PC-9 (cell line): ENCODE measurements at regions not wholly inside any gene's neighbourhood (a gene's known extent, or its start where the extent isn't known, plus 50 kb on each side); places are given as distances from the start of the nearest gene placed in this dataset.

ENCODE experiments used
- BruUV-seq: library from RNA; stranded (reverse); fragments of 400-500 nt; replicated peaks from 2 replicates; lab custom pipeline; 2021; lab: Mats Ljungman, UMichigan
- CTCF ChIA-PET: fragments of 300-600 bp; sonication (Branson Sonifier 250); formaldehyde crosslinking; loops from one replicate; lab custom pipeline; 2022; ENCODE audit warnings: antibody characterized with exemption; lab: Charles Lee
- POLR2A ChIA-PET: fragments of 300-600 bp; sonication (Branson Sonifier 250); formaldehyde crosslinking; loops from one replicate; lab custom pipeline; 2022; ENCODE audit warnings: antibody characterized with exemption; ENCODE audit not compliant: unreplicated experiment; lab: Charles Lee
- DNase-seq, 2 experiments: peaks; one replicate each; pipeline versions ENCODE4 v3.0.0 to v3.0.0-alpha.2; 2015 to 2022; ENCODE audit warnings: mixed read lengths in 1 of 2
- H2AFZ ChIP-seq: fragments of 200-600 bp; sonication (generic); 2 replicates; pipeline ENCODE4 v1.8.1; 2017; ENCODE audit warnings: antibody characterized with exemption
- H3F3A ChIP-seq: fragments of 200-600 bp; sonication (generic); 2 replicates; pipeline ENCODE4 v1.8.1; 2017; ENCODE audit warnings: antibody characterized with exemption, mild to moderate bottlenecking, low read depth; ENCODE audit not compliant: insufficient read depth
- H3K27ac ChIP-seq: fragments of 200-600 bp; sonication (generic); 2 replicates; pipeline ENCODE4 v1.6.1; 2016; ENCODE audit warnings: mixed run types
- H3K27me3 ChIP-seq: fragments of 200-600 bp; sonication (generic); 2 replicates; pipeline ENCODE4 v1.6.1; 2016; ENCODE audit warnings: low read depth, mixed run types; ENCODE audit not compliant: insufficient read depth
- H3K36me3 ChIP-seq: fragments of 200-600 bp; sonication (generic); 2 replicates; pipeline ENCODE4 v1.6.1; 2016; ENCODE audit warnings: low read depth, mixed run types
- H3K4me1 ChIP-seq: fragments of 200-600 bp; sonication (generic); replicated peaks from 2 replicates; pipeline ENCODE4 v1.6.1; 2016; ENCODE audit warnings: mixed run types; ENCODE audit not compliant: insufficient read depth
- H3K4me2 ChIP-seq: fragments of 200-600 bp; sonication (generic); 2 replicates; pipeline ENCODE4 v1.6.1; 2017; ENCODE audit warnings: mixed run types
- H3K4me3 ChIP-seq: fragments of 200-600 bp; sonication (generic); 2 replicates; pipeline ENCODE4 v1.6.1; 2016; ENCODE audit warnings: mixed run types
- H3K79me2 ChIP-seq: fragments of 200-600 bp; sonication (generic); 2 replicates; pipeline ENCODE4 v1.6.1; 2017; ENCODE audit warnings: low read depth, mixed run types
- H3K9me2 ChIP-seq: fragments of 200-600 bp; sonication (generic); 2 replicates; pipeline ENCODE4 v1.8.1; 2017; ENCODE audit warnings: mild to moderate bottlenecking; ENCODE audit not compliant: insufficient read depth
- H3K9me3 ChIP-seq: fragments of 200-600 bp; sonication (generic); 2 replicates; pipeline ENCODE4 v1.8.1; 2016; ENCODE audit warnings: low read depth; ENCODE audit not compliant: insufficient read depth
- H4K20me1 ChIP-seq: fragments of 200-600 bp; sonication (generic); 2 replicates; pipeline ENCODE4 v1.8.1; 2017; ENCODE audit not compliant: insufficient read depth
- EZH2 ChIP-seq: fragments of 200-600 bp; sonication (generic); IDR thresholded peaks from 2 replicates; pipeline ENCODE4 v1.8.0; 2017; ENCODE audit warnings: antibody characterized with exemption, low read depth
- intact Hi-C: fragments of 100-400 bp; cut with micrococcal nuclease; formaldehyde crosslinking; loops from one replicate; pipeline ENCODE4 v1.10.0; 2022; ENCODE audit not compliant: unreplicated experiment
- TF ChIP-seq, protein P1 (sequence below): fragments of 200-600 bp; sonication (generic); conservative IDR thresholded peaks from 2 replicates; pipeline ENCODE4 v1.6.1; 2017; ENCODE audit warnings: mixed run types, antibody characterized with exemption, mild to moderate bottlenecking, moderate library complexity

GRCh38 chr3:181066143-181067087 is 76.9 kb upstream of the DNAJC19 start:
- Histone ChIP-seq H3K4me1 (no peaks in the 10 kb centered on the region), H3K27ac (no peak overlapping the region), H3K9me3 (no peaks in the 10 kb centered on the region), H2AFZ (no peak overlapping the region), H3K4me3 (no peak overlapping the region), H3F3A (no peaks in the 10 kb centered on the region), H3K9me2 (no peaks in the 10 kb centered on the region), H3K27me3 (no peaks in the 10 kb centered on the region), H3K36me3 (no peaks in the 10 kb centered on the region), H3K4me2 (no peak overlapping the region), H4K20me1 (no peaks in the 10 kb centered on the region), H3K79me2 (no peaks in the 10 kb centered on the region)
- intact Hi-C loops: no loop called here
- no TSS peak for BruUV-seq
- no peak for DNase-seq
- ChIA-PET POLR2A (no interaction called here), CTCF (no interaction called here)
- TF ChIP-seq, protein P1, sequence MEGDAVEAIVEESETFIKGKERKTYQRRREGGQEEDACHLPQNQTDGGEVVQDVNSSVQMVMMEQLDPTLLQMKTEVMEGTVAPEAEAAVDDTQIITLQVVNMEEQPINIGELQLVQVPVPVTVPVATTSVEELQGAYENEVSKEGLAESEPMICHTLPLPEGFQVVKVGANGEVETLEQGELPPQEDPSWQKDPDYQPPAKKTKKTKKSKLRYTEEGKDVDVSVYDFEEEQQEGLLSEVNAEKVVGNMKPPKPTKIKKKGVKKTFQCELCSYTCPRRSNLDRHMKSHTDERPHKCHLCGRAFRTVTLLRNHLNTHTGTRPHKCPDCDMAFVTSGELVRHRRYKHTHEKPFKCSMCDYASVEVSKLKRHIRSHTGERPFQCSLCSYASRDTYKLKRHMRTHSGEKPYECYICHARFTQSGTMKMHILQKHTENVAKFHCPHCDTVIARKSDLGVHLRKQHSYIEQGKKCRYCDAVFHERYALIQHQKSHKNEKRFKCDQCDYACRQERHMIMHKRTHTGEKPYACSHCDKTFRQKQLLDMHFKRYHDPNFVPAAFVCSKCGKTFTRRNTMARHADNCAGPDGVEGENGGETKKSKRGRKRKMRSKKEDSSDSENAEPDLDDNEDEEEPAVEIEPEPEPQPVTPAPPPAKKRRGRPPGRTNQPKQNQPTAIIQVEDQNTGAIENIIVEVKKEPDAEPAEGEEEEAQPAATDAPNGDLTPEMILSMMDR: no peak
- no peak for TF ChIP-seq EZH2

GRCh38 chr3:181056136-181056732 is 66.7 kb upstream of the DNAJC19 start:
- Histone ChIP-seq H2AFZ (no peak overlapping the region), H3K9me3 (no peaks in the 10 kb centered on the region), H3K79me2 (no peaks in the 10 kb centered on the region), H3K27me3 (no peaks in the 10 kb centered on the region), H3K4me1 (no peaks in the 10 kb centered on the region), H3K4me2 (no peak overlapping the region), H3F3A (no peaks in the 10 kb centered on the region), H3K9me2 (no peaks in the 10 kb centered on the region), H3K27ac (no peak overlapping the region), H3K36me3 (no peaks in the 10 kb centered on the region), H4K20me1 (no peaks in the 10 kb centered on the region), H3K4me3 (no peak overlapping the region)
- DNase-seq: no peak
- TF ChIP-seq EZH2: no peak
- TF ChIP-seq, protein P1: no peak
- intact Hi-C loops: loop anchor here (1.0 kb wide), 1 partner anchor 33 kb away; no protein-coding TSS in a partner anchor
- no TSS peak for BruUV-seq
- ChIA-PET POLR2A (no interaction called here), CTCF (no interaction called here)

GRCh38 chr3:181054538-181054937 is 65.0 kb upstream of the DNAJC19 start:
- intact Hi-C loops: no loop called here
- Histone ChIP-seq H3K36me3 (no peaks in the 10 kb centered on the region), H3K4me1 (no peaks in the 10 kb centered on the region), H4K20me1 (no peaks in the 10 kb centered on the region), H3K9me2 (no peaks in the 10 kb centered on the region), H3K27ac (no peak overlapping the region), H3K4me3 (no peak overlapping the region), H3K79me2 (no peaks in the 10 kb centered on the region), H3F3A (no peaks in the 10 kb centered on the region), H2AFZ (no peak overlapping the region), H3K27me3 (no peaks in the 10 kb centered on the region), H3K4me2 (no peak overlapping the region), H3K9me3 (no peaks in the 10 kb centered on the region)
- TF ChIP-seq, protein P1: no peak
- TF ChIP-seq EZH2: no peak
- POLR2A ChIA-PET: no interaction called here
- CTCF ChIA-PET: no interaction called here
- no TSS peak for BruUV-seq
- no peak for DNase-seq
